Esophagus muscularis mucosa (tissue), 4 donors: ENCODE measurements at regions not wholly inside any gene's neighbourhood (a gene's known extent, or its start where the extent isn't known, plus 50 kb on each side); places are given as distances from the start of the nearest gene placed in this dataset.

ENCODE experiments used
- DNase-seq: peaks from one replicate; pipeline ENCODE4 v3.0.0-alpha.2; 2017; ENCODE audit errors: extremely low spot score
- H3K27ac ChIP-seq, 4 donors: fragments of 200-600 bp; sonication (generic); replicated peaks in 1 of 4; 1 replicate in 3 of 4; 2 replicates in 1 of 4; pipeline ENCODE4 v1.5.1; 2016 to 2019; ENCODE audit warnings: mild to moderate bottlenecking in 1 of 4
- H3K27me3 ChIP-seq, 4 donors: fragments of 200-600 bp; sonication (generic); one replicate each; pipeline versions ENCODE4 v1.5.1 to v1.6.0; 2016 to 2019
- H3K36me3 ChIP-seq, 4 donors: fragments of 200-600 bp; sonication (generic); one replicate each; pipeline ENCODE4 v1.5.1; 2016 to 2019
- H3K4me1 ChIP-seq, 4 donors: fragments of 200-600 bp; sonication (generic); one replicate each; pipeline ENCODE4 v1.5.1; 2016 to 2019
- H3K4me3 ChIP-seq, 4 donors: fragments of 200-600 bp; sonication (generic); 1 replicate in 2 of 4; 2 replicates in 2 of 4; pipeline ENCODE4 v1.5.1; 2016 to 2019; ENCODE audit warnings: mild to moderate bottlenecking in 4 of 4, moderate library complexity in 1 of 4
- H3K9me3 ChIP-seq, 4 donors: fragments of 200-600 bp; sonication (generic); 1 replicate in 3 of 4; 2 replicates in 1 of 4; pipeline ENCODE4 v1.5.1; 2016 to 2019
- EP300 ChIP-seq: sonication (generic); formaldehyde crosslinking; IDR thresholded peaks from one replicate; pipeline ENCODE4 v1.6.1; 2017; ENCODE audit warnings: antibody characterized with exemption
- POLR2A ChIP-seq: fragments of 450-650 bp; IDR thresholded peaks from one replicate; pipeline ENCODE4 v1.6.1; 2017; ENCODE audit warnings: antibody characterized with exemption, moderate library complexity, mild to moderate bottlenecking, low read depth
- POLR2AphosphoS5 ChIP-seq, 2 donors: sonication (generic); formaldehyde crosslinking; IDR thresholded peaks; one replicate each; pipeline ENCODE4 v1.6.1; 2017; ENCODE audit warnings: antibody characterized with exemption in 2 of 2
- WGBS: methylation state at CpG from one replicate; pipeline ENCODE4 v1.1.5; 2018; 5-methylcytosine and 5-hydroxymethylcytosine counted together
- intact Hi-C: fragments of 100-400 bp; cut with DNase I; formaldehyde crosslinking; loops from one replicate; pipeline ENCODE4 v1.15.1; 2023
- TF ChIP-seq, protein P1 (sequence below), 3 experiments: fragments of 200-600 bp in 2 of 3; fragments of 450-650 bp in 1 of 3; sonication (generic) in 2 of 3; IDR thresholded peaks; one replicate each; pipeline ENCODE4 v1.5.1; 2017 to 2019; ENCODE audit warnings: antibody characterized with exemption in 3 of 3, mild to moderate bottlenecking in 2 of 3, moderate library complexity in 1 of 3

DNA sequence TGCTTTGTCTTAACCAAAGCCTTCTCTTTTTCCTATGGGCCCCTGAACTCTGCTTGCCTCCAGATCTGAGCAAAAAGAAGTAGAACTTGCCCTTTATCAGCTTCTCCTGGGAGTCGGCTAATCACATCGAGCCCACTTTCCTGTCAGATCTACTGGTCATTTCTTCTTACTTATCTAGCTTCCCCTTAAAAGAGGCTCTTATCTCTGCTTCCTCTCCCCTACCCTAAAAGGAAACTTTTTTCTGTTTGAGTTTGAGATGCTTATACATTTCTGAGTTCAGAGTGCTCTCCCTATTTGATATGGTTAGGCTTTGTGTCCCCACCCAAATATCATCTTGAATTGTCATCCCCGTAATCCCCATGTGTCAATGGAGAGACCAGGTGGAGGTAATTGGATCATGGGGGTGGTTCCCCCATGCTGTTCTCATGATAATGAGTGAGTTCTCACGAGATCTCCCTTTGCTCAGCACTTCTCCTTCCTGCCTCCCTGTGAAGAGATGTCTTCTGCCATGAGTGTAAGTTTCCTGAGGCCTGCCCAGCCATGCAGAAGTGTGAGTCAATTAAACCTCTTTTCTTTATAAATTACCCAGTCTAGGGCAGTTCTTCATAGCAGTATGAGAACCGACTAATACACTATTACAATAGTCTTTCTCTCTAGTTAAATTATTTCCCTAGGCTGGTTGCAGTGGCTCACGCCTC lies 114.7 kb upstream of the AMN1 start:
- TF ChIP-seq POLR2AphosphoS5 (IDR thresholded peaks at IDR 0.05) (no peak), POLR2A (no peak), EP300 (no peak)
- TF ChIP-seq, protein P1, sequence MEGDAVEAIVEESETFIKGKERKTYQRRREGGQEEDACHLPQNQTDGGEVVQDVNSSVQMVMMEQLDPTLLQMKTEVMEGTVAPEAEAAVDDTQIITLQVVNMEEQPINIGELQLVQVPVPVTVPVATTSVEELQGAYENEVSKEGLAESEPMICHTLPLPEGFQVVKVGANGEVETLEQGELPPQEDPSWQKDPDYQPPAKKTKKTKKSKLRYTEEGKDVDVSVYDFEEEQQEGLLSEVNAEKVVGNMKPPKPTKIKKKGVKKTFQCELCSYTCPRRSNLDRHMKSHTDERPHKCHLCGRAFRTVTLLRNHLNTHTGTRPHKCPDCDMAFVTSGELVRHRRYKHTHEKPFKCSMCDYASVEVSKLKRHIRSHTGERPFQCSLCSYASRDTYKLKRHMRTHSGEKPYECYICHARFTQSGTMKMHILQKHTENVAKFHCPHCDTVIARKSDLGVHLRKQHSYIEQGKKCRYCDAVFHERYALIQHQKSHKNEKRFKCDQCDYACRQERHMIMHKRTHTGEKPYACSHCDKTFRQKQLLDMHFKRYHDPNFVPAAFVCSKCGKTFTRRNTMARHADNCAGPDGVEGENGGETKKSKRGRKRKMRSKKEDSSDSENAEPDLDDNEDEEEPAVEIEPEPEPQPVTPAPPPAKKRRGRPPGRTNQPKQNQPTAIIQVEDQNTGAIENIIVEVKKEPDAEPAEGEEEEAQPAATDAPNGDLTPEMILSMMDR (IDR thresholded peaks at IDR 0.05): no peak
- intact Hi-C loops: no loop called here
- WGBS: 80% methylated on average over 6 of the region's 6 CpGs
- no peak overlapping the region for H3K27ac ChIP-seq
- H3K27me3 ChIP-seq: no peaks in the 10 kb centered on the region
- no peak overlapping the region for H3K4me3 ChIP-seq
- no peaks in the 10 kb centered on the region for H3K36me3 ChIP-seq
- H3K9me3 ChIP-seq: peaks cover 0 to 7% (median 3%) of the 10 kb centered on the region in 4 donors
- no peak for DNase-seq
- no peaks in the 10 kb centered on the region for H3K4me1 ChIP-seq

DNA sequence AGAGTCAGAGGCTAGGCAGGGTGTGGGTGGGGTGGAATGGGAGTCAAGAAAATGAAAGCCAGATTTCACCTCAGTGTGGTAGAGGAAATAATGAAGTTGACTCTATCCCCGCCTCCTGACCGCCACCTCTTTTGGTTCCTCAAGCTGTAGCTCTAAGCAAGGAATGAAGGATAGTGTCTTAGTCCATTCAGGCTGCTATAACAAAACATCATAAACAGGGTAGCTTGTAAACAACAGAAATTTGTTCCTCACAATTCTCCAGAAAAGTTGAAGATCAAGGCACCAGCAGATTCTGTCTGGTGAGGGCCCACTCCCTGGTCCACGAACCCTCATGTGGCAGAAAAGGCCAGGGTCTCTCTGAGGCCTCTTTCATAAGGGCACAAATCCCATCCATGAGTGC lies 109.1 kb upstream of the AMN1 start:
- Histone ChIP-seq H3K4me1 (no peaks in the 10 kb centered on the region), H3K4me3 (no peak overlapping the region), H3K27ac (no peak overlapping the region), H3K36me3 (no peaks in the 10 kb centered on the region), H3K9me3 (peaks cover 0 to 6% (median 0%) of the 10 kb centered on the region in 4 donors), H3K27me3 (no peaks in the 10 kb centered on the region)
- DNase-seq: no peak
- 94% methylated on average over 3 of the region's 3 CpGs for WGBS
- TF ChIP-seq POLR2A (no peak), EP300 (no peak), POLR2AphosphoS5 (IDR thresholded peaks at IDR 0.05) (no peak)
- TF ChIP-seq, protein P1 (IDR thresholded peaks at IDR 0.05): no peak
- intact Hi-C loops: no loop called here

DNA sequence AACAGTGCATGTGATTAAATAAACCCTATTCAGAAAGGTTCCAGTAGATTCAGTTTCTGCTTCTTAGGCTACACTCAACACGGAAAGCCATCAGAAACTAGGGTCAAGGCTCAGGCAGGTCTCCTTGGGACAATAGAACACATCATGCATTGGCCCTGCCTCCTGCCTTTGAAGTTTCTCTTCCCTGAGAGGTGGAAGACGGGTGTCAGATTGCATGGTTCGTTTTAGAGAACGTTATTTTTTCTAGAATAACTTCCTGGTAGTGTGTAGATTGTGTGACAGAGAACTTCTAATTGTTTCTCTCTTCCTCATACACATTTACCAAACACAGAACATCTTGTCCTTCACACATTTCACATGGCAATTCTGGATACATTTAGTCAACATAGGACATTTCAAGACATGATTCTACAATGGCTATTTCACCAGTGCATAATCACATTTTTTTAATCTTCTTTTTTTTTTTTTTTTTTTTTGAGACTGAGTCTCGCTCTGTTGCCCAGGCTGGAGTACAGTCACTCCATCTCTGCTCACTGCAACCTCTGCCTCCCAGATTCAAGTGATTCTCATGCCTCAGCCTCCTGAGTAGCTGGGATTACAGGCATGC lies 106.6 kb upstream of the AMN1 start:
- Histone ChIP-seq H3K27ac (no peak overlapping the region), H3K27me3 (no peaks in the 10 kb centered on the region), H3K4me3 (no peak overlapping the region), H3K9me3 (peaks cover 0 to 10% (median 4%) of the 10 kb centered on the region in 4 donors), H3K4me1 (no peaks in the 10 kb centered on the region), H3K36me3 (no peaks in the 10 kb centered on the region)
- WGBS: 59% methylated on average over 5 of the region's 5 CpGs
- no peak for DNase-seq
- intact Hi-C loops: no loop called here
- no peak for TF ChIP-seq EP300
- TF ChIP-seq, protein P1 (IDR thresholded peaks at IDR 0.05): no peak
- no peak for TF ChIP-seq POLR2AphosphoS5 (IDR thresholded peaks at IDR 0.05)
- TF ChIP-seq POLR2A: no peak

DNA sequence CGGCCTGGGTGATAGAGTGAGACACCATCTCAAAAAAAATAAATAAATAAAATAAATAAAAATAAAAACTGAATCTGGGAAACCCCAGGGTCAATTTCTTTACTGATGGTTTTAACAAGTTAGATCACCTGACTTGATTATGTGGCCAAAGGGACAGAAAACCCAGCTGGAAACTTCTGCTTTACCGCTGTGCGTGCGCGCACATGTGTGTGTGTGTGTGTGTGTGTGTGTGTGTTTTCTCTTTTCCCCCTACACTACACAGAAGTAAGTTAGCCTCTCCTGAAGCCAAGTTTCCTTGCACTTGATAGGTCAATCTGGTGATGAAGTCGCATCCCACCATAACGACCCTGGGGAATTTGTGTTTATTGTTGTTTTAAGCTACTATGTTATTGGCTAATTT lies 105.3 kb upstream of the AMN1 start:
- Histone ChIP-seq H3K27me3 (no peaks in the 10 kb centered on the region), H3K9me3 (peaks cover 0 to 10% (median 4%) of the 10 kb centered on the region in 4 donors), H3K4me3 (no peak overlapping the region), H3K36me3 (no peaks in the 10 kb centered on the region), H3K27ac (no peak overlapping the region), H3K4me1 (no peaks in the 10 kb centered on the region)
- DNase-seq: no peak
- intact Hi-C loops: no loop called here
- TF ChIP-seq POLR2A (no peak), EP300 (no peak), POLR2AphosphoS5 (IDR thresholded peaks at IDR 0.05) (no peak)
- TF ChIP-seq, protein P1 (IDR thresholded peaks at IDR 0.05): no peak
- WGBS: 88% methylated on average over 7 of the region's 7 CpGs
